ENCODE measurements at regions not wholly inside any gene's neighbourhood (a gene's known extent, or its start where the extent isn't known, plus 50 kb on each side); places are given as distances from the start of the nearest gene placed in this dataset.

DNA sequence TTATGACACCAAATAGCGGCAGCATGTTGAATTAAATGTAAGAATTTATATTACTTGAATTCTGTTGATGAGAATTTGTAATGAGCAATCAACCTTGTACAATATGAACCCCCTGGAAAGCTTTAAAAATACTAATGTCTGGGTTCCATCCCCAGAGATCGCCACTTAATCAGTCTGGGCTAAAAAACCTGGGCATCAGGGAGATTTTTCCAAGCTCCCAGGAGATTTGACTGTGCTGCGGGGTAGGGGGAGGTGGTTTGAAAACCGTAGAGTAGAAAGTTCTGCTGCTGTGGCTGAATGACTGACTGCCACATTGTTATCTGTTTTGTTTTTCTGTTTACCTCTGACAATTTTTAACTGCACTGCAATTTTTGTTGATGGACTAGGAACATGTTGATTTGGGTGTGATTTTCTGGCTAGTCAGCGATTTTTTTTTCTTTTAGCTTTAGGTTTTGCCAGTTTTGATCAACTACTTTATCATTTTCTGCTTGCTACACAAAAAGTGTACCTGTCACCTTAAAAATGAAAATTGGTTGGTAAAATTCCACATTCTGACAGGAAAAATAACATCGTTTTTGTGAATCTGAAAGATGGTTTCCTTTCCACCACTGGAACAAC lies 79.3 kb downstream of the PCTP start:
- no peaks in the 10 kb centered on the region for H3K9me3 ChIP-seq
- H3K27me3 ChIP-seq: no peaks in the 10 kb centered on the region
- H3K36me3 ChIP-seq: no peaks in the 10 kb centered on the region
- no peak overlapping the region for H3K27ac ChIP-seq
- H3K4me1 ChIP-seq: no peaks in the 10 kb centered on the region
- TF ChIP-seq POLR2A (IDR thresholded peaks at IDR 0.05) (no peak), POLR2AphosphoS5 (IDR thresholded peaks at IDR 0.05) (no peak), EP300 (IDR thresholded peaks at IDR 0.05) (no peak)
- TF ChIP-seq, protein P1, sequence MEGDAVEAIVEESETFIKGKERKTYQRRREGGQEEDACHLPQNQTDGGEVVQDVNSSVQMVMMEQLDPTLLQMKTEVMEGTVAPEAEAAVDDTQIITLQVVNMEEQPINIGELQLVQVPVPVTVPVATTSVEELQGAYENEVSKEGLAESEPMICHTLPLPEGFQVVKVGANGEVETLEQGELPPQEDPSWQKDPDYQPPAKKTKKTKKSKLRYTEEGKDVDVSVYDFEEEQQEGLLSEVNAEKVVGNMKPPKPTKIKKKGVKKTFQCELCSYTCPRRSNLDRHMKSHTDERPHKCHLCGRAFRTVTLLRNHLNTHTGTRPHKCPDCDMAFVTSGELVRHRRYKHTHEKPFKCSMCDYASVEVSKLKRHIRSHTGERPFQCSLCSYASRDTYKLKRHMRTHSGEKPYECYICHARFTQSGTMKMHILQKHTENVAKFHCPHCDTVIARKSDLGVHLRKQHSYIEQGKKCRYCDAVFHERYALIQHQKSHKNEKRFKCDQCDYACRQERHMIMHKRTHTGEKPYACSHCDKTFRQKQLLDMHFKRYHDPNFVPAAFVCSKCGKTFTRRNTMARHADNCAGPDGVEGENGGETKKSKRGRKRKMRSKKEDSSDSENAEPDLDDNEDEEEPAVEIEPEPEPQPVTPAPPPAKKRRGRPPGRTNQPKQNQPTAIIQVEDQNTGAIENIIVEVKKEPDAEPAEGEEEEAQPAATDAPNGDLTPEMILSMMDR (IDR thresholded peaks at IDR 0.05): no peak
- DNase-seq (ENCODE audit: low spot score in 2 of 2): no peak
- H3K4me3 ChIP-seq: no peak overlapping the region
- WGBS: 72% methylated on average over 6 of the region's 6 CpGs

DNA sequence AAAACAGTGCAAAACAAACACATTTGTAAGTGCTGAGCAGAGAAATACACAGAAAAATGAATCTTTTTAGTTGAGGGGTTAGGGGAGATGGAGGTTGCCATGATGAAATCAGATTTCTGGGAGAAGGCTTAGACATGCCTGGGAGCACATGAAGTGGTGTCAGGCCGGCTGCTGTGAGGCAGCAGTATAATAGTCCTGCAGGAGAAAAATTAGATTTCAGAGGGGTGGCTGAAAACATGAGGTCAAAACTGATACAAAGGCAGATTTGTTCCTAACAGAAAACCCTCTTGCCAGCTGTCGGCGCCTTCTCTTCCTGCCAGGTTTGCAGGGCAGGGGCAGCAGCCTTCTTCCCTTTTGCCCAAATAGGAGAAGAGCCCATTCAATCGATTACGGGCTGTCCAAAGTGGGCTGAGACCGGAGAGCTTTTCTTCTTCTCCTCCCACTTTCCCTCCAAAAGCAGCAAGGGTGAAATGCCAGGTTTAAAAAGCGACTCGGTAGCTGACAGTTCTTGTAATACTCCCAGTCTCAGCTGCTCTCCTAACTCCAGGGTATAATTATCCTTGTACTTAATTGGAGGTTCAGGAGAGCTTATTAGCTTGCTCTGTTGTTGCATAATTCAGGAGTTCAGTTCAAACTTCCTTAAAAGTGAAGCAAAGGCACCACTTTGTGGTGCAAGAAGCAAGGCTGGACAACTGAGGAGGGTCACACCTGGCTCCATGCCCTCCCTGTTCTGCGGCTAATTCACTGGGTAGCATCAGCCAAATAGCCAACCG lies 80.0 kb downstream of the PCTP start:
- WGBS: 58% methylated on average over 10 of the region's 10 CpGs

DNA sequence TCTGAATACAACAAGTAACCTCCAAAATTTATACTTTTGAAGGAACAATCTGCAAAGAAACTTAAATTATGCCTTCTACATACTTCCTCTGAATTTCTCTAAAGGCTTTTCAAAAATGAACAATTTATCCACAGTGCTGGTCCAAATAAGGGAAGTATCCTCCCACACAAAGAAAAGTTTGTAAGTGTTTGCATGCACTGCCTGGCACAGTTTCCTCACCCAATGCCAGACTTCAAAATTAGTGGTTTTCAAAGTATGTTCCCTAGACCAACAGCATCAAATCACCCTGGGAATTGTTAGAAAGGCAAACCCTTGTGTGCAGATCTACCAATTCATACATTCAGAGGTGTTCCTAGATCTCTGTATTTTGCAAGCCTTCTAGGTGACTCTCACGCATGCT lies 82.5 kb downstream of the PCTP start:
- Histone ChIP-seq H3K4me1 (no peaks in the 10 kb centered on the region), H3K27ac (no peak overlapping the region), H3K9me3 (no peaks in the 10 kb centered on the region), H3K27me3 (no peaks in the 10 kb centered on the region), H3K36me3 (no peaks in the 10 kb centered on the region), H3K4me3 (no peak overlapping the region)
- DNase-seq (ENCODE audit: low spot score in 2 of 2): no peak
- TF ChIP-seq POLR2AphosphoS5 (IDR thresholded peaks at IDR 0.05) (no peak), EP300 (IDR thresholded peaks at IDR 0.05) (no peak)
- TF ChIP-seq, protein P1 (IDR thresholded peaks at IDR 0.05): no peak
- WGBS: 95% methylated on average over 1 of the region's 1 CpG

More for the DNA sequence above, 80.0 kb downstream of the PCTP start:
- H3K9me3 ChIP-seq: no peaks in the 10 kb centered on the region
- no peak overlapping the region for H3K27ac ChIP-seq
- no peaks in the 10 kb centered on the region for H3K36me3 ChIP-seq
- TF ChIP-seq, protein P1 (IDR thresholded peaks at IDR 0.05): no peak
- no peak for TF ChIP-seq POLR2A (IDR thresholded peaks at IDR 0.05)
- no peak for TF ChIP-seq EP300 (IDR thresholded peaks at IDR 0.05)
- TF ChIP-seq POLR2AphosphoS5 (IDR thresholded peaks at IDR 0.05): no peak
- no peak overlapping the region for H3K4me3 ChIP-seq
- no peak for DNase-seq (ENCODE audit: low spot score in 2 of 2)
- no peaks in the 10 kb centered on the region for H3K4me1 ChIP-seq
- H3K27me3 ChIP-seq: no peaks in the 10 kb centered on the region

DNA sequence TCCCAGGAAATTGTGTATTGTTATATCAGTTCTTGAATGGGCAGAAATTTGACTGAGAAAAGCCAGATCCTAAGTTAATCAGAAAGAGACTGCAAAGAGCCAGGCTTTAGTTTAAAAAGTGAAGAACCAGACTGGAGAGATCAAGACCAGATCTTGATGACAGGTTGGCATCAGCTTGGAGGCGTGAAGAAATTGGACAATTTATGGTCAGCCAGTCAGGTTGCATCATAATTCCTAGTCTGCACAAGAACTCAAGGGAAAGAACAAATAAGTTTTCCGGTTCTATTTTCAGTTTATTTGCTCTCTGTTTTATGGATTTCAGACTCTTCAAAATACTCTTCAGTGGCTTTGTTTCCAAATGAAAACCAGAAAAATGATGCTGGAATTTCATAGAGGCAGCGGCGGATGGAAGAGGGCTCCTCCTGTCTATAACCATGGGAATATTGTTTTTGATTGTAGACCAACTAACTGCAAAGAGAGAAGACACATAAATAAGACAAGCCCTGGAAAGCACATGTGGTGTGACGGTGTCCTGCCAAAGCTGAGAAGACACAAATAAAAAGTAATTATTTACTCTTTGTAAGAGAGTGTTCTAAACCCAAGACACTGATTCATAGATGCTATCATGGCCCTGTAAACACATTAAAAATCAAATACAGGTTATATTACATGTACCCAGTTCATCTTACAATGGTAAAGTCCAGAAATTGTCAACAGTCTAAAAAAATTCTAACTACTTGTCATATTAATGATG lies 91.7 kb downstream of the PCTP start:
- DNase-seq (ENCODE audit: low spot score in 2 of 2): no peak
- peaks cover 5% of the 10 kb centered on the region for H3K4me1 ChIP-seq
- H3K36me3 ChIP-seq: no peaks in the 10 kb centered on the region
- H3K4me3 ChIP-seq: no peak overlapping the region
- WGBS: 56% methylated on average over 5 of the region's 5 CpGs
- TF ChIP-seq POLR2AphosphoS5 (IDR thresholded peaks at IDR 0.05) (no peak), EP300 (IDR thresholded peaks at IDR 0.05) (no peak), POLR2A (IDR thresholded peaks at IDR 0.05) (no peak)
- TF ChIP-seq, protein P1 (IDR thresholded peaks at IDR 0.05): no peak
- no peak overlapping the region for H3K27ac ChIP-seq
- H3K27me3 ChIP-seq: peaks cover 3% of the 10 kb centered on the region
- no peaks in the 10 kb centered on the region for H3K9me3 ChIP-seq

DNA sequence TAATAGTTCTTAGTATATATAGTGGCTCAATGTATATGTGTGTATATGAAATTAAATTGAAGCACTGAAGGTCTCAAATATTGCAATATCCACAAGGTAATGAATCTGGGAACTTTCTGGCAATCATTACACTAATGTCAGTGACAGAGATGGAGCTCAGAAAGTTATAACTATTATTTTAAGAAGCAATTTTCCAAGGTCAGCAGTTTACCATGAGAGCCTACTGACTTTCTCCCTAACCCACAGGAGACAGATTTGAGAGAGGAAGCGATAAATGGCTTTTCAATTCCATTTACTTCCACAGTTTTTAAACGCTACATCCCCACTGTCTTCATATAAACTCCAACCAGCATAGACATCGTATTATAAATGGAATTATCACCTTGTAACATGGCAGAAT lies 92.9 kb downstream of the PCTP start:
- TF ChIP-seq POLR2AphosphoS5 (IDR thresholded peaks at IDR 0.05): no peak
- TF ChIP-seq EP300 (IDR thresholded peaks at IDR 0.05): no peak
- TF ChIP-seq POLR2A (IDR thresholded peaks at IDR 0.05): no peak
- no peaks in the 10 kb centered on the region for H3K9me3 ChIP-seq
- WGBS: 93% methylated on average over 3 of the region's 3 CpGs
- DNase-seq (ENCODE audit: low spot score in 2 of 2): no peak
- no peak overlapping the region for H3K4me3 ChIP-seq
- H3K27ac ChIP-seq: no peak overlapping the region
- H3K36me3 ChIP-seq: no peaks in the 10 kb centered on the region
- peaks cover 3% of the 10 kb centered on the region for H3K27me3 ChIP-seq
- H3K4me1 ChIP-seq: peaks cover 5% of the 10 kb centered on the region
